Lung (tissue), 11 donors: ENCODE measurements at regions not wholly inside any gene's neighbourhood (a gene's known extent, or its start where the extent isn't known, plus 50 kb on each side); places are given as distances from the start of the nearest gene placed in this dataset.
"Not testable (repeated sequence)": the region's sequence is repeated elsewhere in the genome, so short reads cannot be mapped to it uniquely, and the experiment has no call there.

Experiments
- ATAC-seq: fragments of 200-7000 bp; cut with Tn5 transposase; one replicate; pipeline ENCODE4 v1.9.1; 2020; ENCODE audit warnings: moderate number of reproducible peaks; ENCODE audit not compliant: insufficient read depth, low FRiP score
- DNase-seq, 3 donors: peaks; one replicate each; pipeline ENCODE4 v3.0.0-alpha.2; 2013 to 2017
- H3K27ac ChIP-seq, 2 donors: one replicate each; pipeline ENCODE4 v1.5.1; 2013; ENCODE audit warnings: mild to moderate bottlenecking in 2 of 2, moderate library complexity in 2 of 2, control low read depth in 1 of 2, inconsistent platforms in 1 of 2, low read depth in 1 of 2, low read length in 1 of 2
- H3K27me3 ChIP-seq, 3 donors: one replicate each; pipeline ENCODE4 v1.5.1; 2013; ENCODE audit warnings: low read length in 2 of 3; ENCODE audit not compliant: control insufficient read depth in 3 of 3, insufficient read depth in 3 of 3
- H3K36me3 ChIP-seq, 4 donors: one replicate each; pipeline ENCODE4 v1.5.1; 2013; ENCODE audit warnings: low read length in 4 of 4, mild to moderate bottlenecking in 1 of 4, moderate library complexity in 1 of 4; ENCODE audit not compliant: control insufficient read depth in 4 of 4, insufficient read depth in 4 of 4
- H3K4me1 ChIP-seq, 5 donors: one replicate each; pipeline ENCODE4 v1.5.1; 2013; ENCODE audit warnings: low read length in 5 of 5, mild to moderate bottlenecking in 2 of 5, moderate library complexity in 1 of 5; ENCODE audit not compliant: control insufficient read depth in 5 of 5, insufficient read depth in 5 of 5
- H3K4me3 ChIP-seq: one replicate; pipeline ENCODE4 v1.5.1; 2013; ENCODE audit warnings: mild to moderate bottlenecking, control low read depth, moderate library complexity
- H3K9ac ChIP-seq, 2 donors: one replicate each; pipeline ENCODE4 v1.5.1; 2013; ENCODE audit warnings: low read length in 2 of 2, control low read depth in 1 of 2; ENCODE audit not compliant: insufficient read depth in 1 of 2
- H3K9me3 ChIP-seq, 4 donors: one replicate each; pipeline ENCODE4 v1.5.1; 2013; ENCODE audit warnings: low read length in 3 of 4, mild to moderate bottlenecking in 1 of 4, moderate library complexity in 1 of 4; ENCODE audit not compliant: control insufficient read depth in 4 of 4, insufficient read depth in 3 of 4
- WGBS, 2 donors: extraction: QIAGEN DNeasy Blood & Tissue Kit; methylation state at CpG; one replicate each; pipeline ENCODE4 v1.1.7; 2013; 5-methylcytosine and 5-hydroxymethylcytosine counted together
- TF ChIP-seq, protein P1 (sequence below): IDR thresholded peaks from 2 replicates; pipeline ENCODE4 v1.5.1; 2012; ENCODE audit warnings: mild to moderate bottlenecking; ENCODE audit errors: control extremely low read depth, extremely low read depth
- donor health status: control.
- donor health status: control.
- donor health status: Bipolar disorder and iron deficiency.
- donor health status: healthy.
- donor health status: DM: yes; HTN: yes; CAD: no.

- peak; percentile 56 to 91 (median 86) for DNase-seq
- TF ChIP-seq, protein P1, sequence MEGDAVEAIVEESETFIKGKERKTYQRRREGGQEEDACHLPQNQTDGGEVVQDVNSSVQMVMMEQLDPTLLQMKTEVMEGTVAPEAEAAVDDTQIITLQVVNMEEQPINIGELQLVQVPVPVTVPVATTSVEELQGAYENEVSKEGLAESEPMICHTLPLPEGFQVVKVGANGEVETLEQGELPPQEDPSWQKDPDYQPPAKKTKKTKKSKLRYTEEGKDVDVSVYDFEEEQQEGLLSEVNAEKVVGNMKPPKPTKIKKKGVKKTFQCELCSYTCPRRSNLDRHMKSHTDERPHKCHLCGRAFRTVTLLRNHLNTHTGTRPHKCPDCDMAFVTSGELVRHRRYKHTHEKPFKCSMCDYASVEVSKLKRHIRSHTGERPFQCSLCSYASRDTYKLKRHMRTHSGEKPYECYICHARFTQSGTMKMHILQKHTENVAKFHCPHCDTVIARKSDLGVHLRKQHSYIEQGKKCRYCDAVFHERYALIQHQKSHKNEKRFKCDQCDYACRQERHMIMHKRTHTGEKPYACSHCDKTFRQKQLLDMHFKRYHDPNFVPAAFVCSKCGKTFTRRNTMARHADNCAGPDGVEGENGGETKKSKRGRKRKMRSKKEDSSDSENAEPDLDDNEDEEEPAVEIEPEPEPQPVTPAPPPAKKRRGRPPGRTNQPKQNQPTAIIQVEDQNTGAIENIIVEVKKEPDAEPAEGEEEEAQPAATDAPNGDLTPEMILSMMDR: no peak
- Histone ChIP-seq H3K9ac (no peak overlapping the region), H3K27ac (no peak overlapping the region), H3K9me3 (no peaks in the 10 kb centered on the region), H3K27me3 (no peaks in the 10 kb centered on the region), H3K4me3 (no peak overlapping the region), H3K36me3 (no peaks in the 10 kb centered on the region), H3K4me1 (peaks cover 0 to 19% (median 7%) of the 10 kb centered on the region in 5 donors)
- ATAC-seq: no peak
- 61 to 66% methylated on average over 5 of the region's 5 CpGs for WGBS, 2 donors
These were observed 460.8 kb upstream of the SMARCA2 start for GRCh38 chr9:1554081-1555035.

DNA sequence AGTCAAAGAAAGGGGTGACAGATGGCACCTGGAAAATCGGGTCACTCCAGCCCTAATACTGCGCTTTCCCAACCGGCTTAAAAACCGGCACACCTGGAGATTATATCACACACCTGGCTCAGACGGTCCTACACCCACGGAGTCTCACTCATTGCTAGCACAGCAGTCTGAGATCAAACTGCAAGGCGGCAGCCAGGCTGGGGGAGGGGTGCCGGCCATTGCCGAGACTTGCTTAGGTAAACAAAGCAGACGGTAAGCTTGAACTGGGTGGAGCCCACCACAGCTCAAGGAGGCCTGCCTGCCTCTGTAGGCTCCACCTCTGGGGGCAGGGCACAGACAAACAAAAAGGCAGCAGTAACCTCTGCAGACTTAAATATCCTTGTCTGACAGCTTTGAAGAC, 456.5 kb upstream of the SMARCA2 start:
- whole genome bisulfite sequencing, 2 donors: 90% methylated on average over 10 of the region's 10 CpGs
- DNase-seq: not testable (repeated sequence)

GRCh38 chr9:1575939-1576338, 439.2 kb upstream of the SMARCA2 start:
- H3K36me3 ChIP-seq: no peaks in the 10 kb centered on the region
- no peak overlapping the region for H3K9ac ChIP-seq
- WGBS, 2 donors: 80 to 100% methylated on average over 1 of the region's 1 CpG
- H3K27ac ChIP-seq: no peak overlapping the region
- peaks cover 0 to 5% (median 3%) of the 10 kb centered on the region in 4 donors for H3K9me3 ChIP-seq
- ATAC-seq (no peak), DNase-seq (no peak)
- no peak overlapping the region for H3K4me3 ChIP-seq
- TF ChIP-seq, protein P1: no peak
- no peaks in the 10 kb centered on the region for H3K4me1 ChIP-seq
- no peaks in the 10 kb centered on the region for H3K27me3 ChIP-seq

More for the DNA sequence above, 456.5 kb upstream of the SMARCA2 start:
- not testable (repeated sequence) for H3K27ac ChIP-seq, H3K4me3 ChIP-seq, H3K9me3 ChIP-seq, H3K36me3 ChIP-seq, ATAC-seq, H3K27me3 ChIP-seq, H3K9ac ChIP-seq
- H3K4me1 ChIP-seq: peaks cover 0 to 12% (median 7%) of the 10 kb centered on the region in 5 donors

GRCh38 chr9:1580215-1580614, 434.9 kb upstream of the SMARCA2 start:
- Histone ChIP-seq H3K9me3 (peaks cover 0 to 4% (median 2%) of the 10 kb centered on the region in 4 donors), H3K9ac (no peak overlapping the region), H3K36me3 (no peaks in the 10 kb centered on the region), H3K4me3 (no peak overlapping the region), H3K4me1 (peaks cover 0 to 2% (median 0%) of the 10 kb centered on the region in 5 donors), H3K27me3 (no peaks in the 10 kb centered on the region), H3K27ac (no peak overlapping the region)
- DNase-seq: no peak
- TF ChIP-seq, protein P1: no peak
- no peak for ATAC-seq
